Activated T-cell treated with anti-CD3 and anti-CD28 coated beads, Interleukin-2, amount 50 U/mL, for 4 hours (primary cell): ENCODE measurements at regions not wholly inside any gene's neighbourhood (a gene's known extent, or its start where the extent isn't known, plus 50 kb on each side); places are given as distances from the start of the nearest gene placed in this dataset.
"Not testable (repeated sequence)": the region's sequence is repeated elsewhere in the genome, so short reads cannot be mapped to it uniquely, and the experiment has no call there.

Experiments
- ATAC-seq, 2 donors: fragments of 200-7000 bp; cut with Tn5 transposase; one replicate each; pipeline ENCODE4 v1.10.0; 2021
- DNase-seq: peaks from one replicate; pipeline ENCODE4 v3.0.0-alpha.2; 2020
- H3K27me3 Mint-ChIP-seq: one replicate; pipeline ENCODE4 v1.8.0; 2021; ENCODE audit warnings: low read depth, mixed read lengths
- H3K36me3 Mint-ChIP-seq: one replicate; pipeline ENCODE4 v1.8.0; 2022; ENCODE audit warnings: mixed read lengths; ENCODE audit not compliant: insufficient read depth
- H3K4me1 Mint-ChIP-seq: one replicate; pipeline ENCODE4 v1.8.0; 2021; ENCODE audit warnings: low read depth, mixed read lengths
- H3K4me3 Mint-ChIP-seq: one replicate; pipeline ENCODE4 v1.8.0; 2021; ENCODE audit warnings: mild to moderate bottlenecking, moderate library complexity, mixed read lengths
- H3K9me3 Mint-ChIP-seq: one replicate; pipeline ENCODE4 v1.8.0; 2021; ENCODE audit warnings: mixed read lengths

GRCh38 chr12:124478416-124478815 is 89.0 kb downstream of the NCOR2 start:
- Mint-ChIP-seq H3K36me3 (peaks cover 46% of the 10 kb centered on the region), H3K4me3 (no peak overlapping the region), H3K27me3 (no peaks in the 10 kb centered on the region), H3K9me3 (peaks cover 6% of the 10 kb centered on the region), H3K4me1 (peaks cover 25% of the 10 kb centered on the region)
- DNase-seq = no peak
- no peak for ATAC-seq

GRCh38 chr12:124477107-124477915 is 90.1 kb downstream of the NCOR2 start:
- Mint-ChIP-seq H3K4me1 (peaks cover 25% of the 10 kb centered on the region), H3K27me3 (no peaks in the 10 kb centered on the region), H3K9me3 (peaks cover 6% of the 10 kb centered on the region), H3K36me3 (peaks cover 52% of the 10 kb centered on the region), H3K4me3 (no peak overlapping the region)
- DNase-seq = no peak
- no peak for ATAC-seq

GRCh38 chr12:124476011-124476400 is 91.4 kb downstream of the NCOR2 start:
- Mint-ChIP-seq H3K9me3 (peaks cover 6% of the 10 kb centered on the region), H3K27me3 (no peaks in the 10 kb centered on the region), H3K4me1 (peaks cover 20% of the 10 kb centered on the region), H3K4me3 (no peak overlapping the region), H3K36me3 (peaks cover 51% of the 10 kb centered on the region)
- DNase-seq (no peak), ATAC-seq (no peak)

GRCh38 chr12:124475295-124476010 is 92.0 kb downstream of the NCOR2 start:
- H3K9me3 Mint-ChIP-seq = peaks cover 6% of the 10 kb centered on the region
- ATAC-seq = no peak
- DNase-seq = no peak
- peaks cover 52% of the 10 kb centered on the region for H3K36me3 Mint-ChIP-seq
- H3K4me3 Mint-ChIP-seq = no peak overlapping the region
- H3K4me1 Mint-ChIP-seq = peaks cover 16% of the 10 kb centered on the region
- no peaks in the 10 kb centered on the region for H3K27me3 Mint-ChIP-seq

GRCh38 chr12:124474709-124475108 is 92.7 kb downstream of the NCOR2 start:
- Mint-ChIP-seq H3K36me3 (peaks cover 58% of the 10 kb centered on the region), H3K27me3 (no peaks in the 10 kb centered on the region), H3K4me1 (peaks cover 17% of the 10 kb centered on the region), H3K4me3 (no peak overlapping the region), H3K9me3 (peaks cover 6% of the 10 kb centered on the region)
- no peak for ATAC-seq
- DNase-seq = no peak

GRCh38 chr12:124472690-124473279 is 94.6 kb downstream of the NCOR2 start:
- no peak for ATAC-seq
- H3K4me3 Mint-ChIP-seq = no peak overlapping the region
- H3K27me3 Mint-ChIP-seq = no peaks in the 10 kb centered on the region
- peaks cover 10% of the 10 kb centered on the region for H3K9me3 Mint-ChIP-seq
- peaks cover 56% of the 10 kb centered on the region for H3K36me3 Mint-ChIP-seq
- peaks cover 11% of the 10 kb centered on the region for H3K4me1 Mint-ChIP-seq
- no peak for DNase-seq

GRCh38 chr12:124471828-124472227 is 95.6 kb downstream of the NCOR2 start:
- Mint-ChIP-seq H3K36me3 (peaks cover 48% of the 10 kb centered on the region), H3K27me3 (no peaks in the 10 kb centered on the region), H3K4me3 (no peak overlapping the region), H3K4me1 (peaks cover 11% of the 10 kb centered on the region), H3K9me3 (peaks cover 10% of the 10 kb centered on the region)
- no peak for ATAC-seq
- DNase-seq = no peak

- H3K9me3 Mint-ChIP-seq = peaks cover 10% of the 10 kb centered on the region
- peaks cover 41% of the 10 kb centered on the region for H3K36me3 Mint-ChIP-seq
- no peaks in the 10 kb centered on the region for H3K27me3 Mint-ChIP-seq
- ATAC-seq (no peak), DNase-seq (no peak)
- peaks cover 20% of the 10 kb centered on the region for H3K4me1 Mint-ChIP-seq
- no peak overlapping the region for H3K4me3 Mint-ChIP-seq
These were observed 96.6 kb downstream of the NCOR2 start for GRCh38 chr12:124470806-124471205.

GRCh38 chr12:124470139-124470538 is 97.3 kb downstream of the NCOR2 start:
- Mint-ChIP-seq H3K4me1 (peaks cover 26% of the 10 kb centered on the region), H3K9me3 (peaks cover 10% of the 10 kb centered on the region), H3K27me3 (no peaks in the 10 kb centered on the region), H3K4me3 (no peak overlapping the region), H3K36me3 (peaks cover 40% of the 10 kb centered on the region)
- no peak for ATAC-seq
- DNase-seq = no peak

- Mint-ChIP-seq H3K27me3 (no peaks in the 10 kb centered on the region), H3K9me3 (peaks cover 10% of the 10 kb centered on the region), H3K4me3 (no peak overlapping the region), H3K4me1 (peaks cover 34% of the 10 kb centered on the region), H3K36me3 (peaks cover 41% of the 10 kb centered on the region)
- no peak for DNase-seq
- ATAC-seq = no peak
These were observed 98.1 kb downstream of the NCOR2 start for GRCh38 chr12:124469193-124469888.

- H3K9me3 Mint-ChIP-seq, DNase-seq, H3K4me3 Mint-ChIP-seq, ATAC-seq, H3K27me3 Mint-ChIP-seq: not testable (repeated sequence)
- Mint-ChIP-seq H3K36me3 (peaks cover 34% of the 10 kb centered on the region), H3K4me1 (peaks cover 45% of the 10 kb centered on the region)
These were observed 99.9 kb downstream of the NCOR2 start for GRCh38 chr12:124467549-124467948.

GRCh38 chr12:124466216-124467128 is 100.9 kb downstream of the NCOR2 start:
- H3K36me3 Mint-ChIP-seq = peaks cover 30% of the 10 kb centered on the region
- ATAC-seq (peak; percentile 98 to 99), DNase-seq (peak; percentile 82)
- peaks cover 3% of the 10 kb centered on the region for H3K9me3 Mint-ChIP-seq
- H3K4me3 Mint-ChIP-seq = peak overlapping the region; percentile 69
- H3K4me1 Mint-ChIP-seq = peaks cover 49% of the 10 kb centered on the region
- H3K27me3 Mint-ChIP-seq = no peaks in the 10 kb centered on the region

- Mint-ChIP-seq H3K27me3 (no peaks in the 10 kb centered on the region), H3K36me3 (peaks cover 27% of the 10 kb centered on the region), H3K9me3 (peaks cover 3% of the 10 kb centered on the region), H3K4me3 (peak overlapping the region; percentile 69), H3K4me1 (peaks cover 49% of the 10 kb centered on the region)
- ATAC-seq (no peak), DNase-seq (no peak)
These were observed 101.9 kb downstream of the NCOR2 start for GRCh38 chr12:124465473-124465872.
